H1 (cell line): ENCODE measurements at regions not wholly inside any gene's neighbourhood (a gene's known extent, or its start where the extent isn't known, plus 50 kb on each side); places are given as distances from the start of the nearest gene placed in this dataset.

ENCODE experiments used
- GABPA ChIP-seq: IDR thresholded peaks from 2 replicates; pipeline ENCODE4 v1.6.1; 2011; ENCODE audit warnings: mild to moderate bottlenecking, low read length, moderate library complexity, borderline replicate concordance; ENCODE audit not compliant: insufficient read depth
- HDAC6 ChIP-seq: IDR thresholded peaks from one replicate; pipeline ENCODE4 v1.7.1; 2012; ENCODE audit warnings: low read depth, mild to moderate bottlenecking, inconsistent platforms, low read length, moderate library complexity
- KDM4A ChIP-seq: IDR thresholded peaks from one replicate; pipeline ENCODE4 v1.7.1; 2012; ENCODE audit warnings: low read depth, mild to moderate bottlenecking, moderate library complexity, low read length, inconsistent platforms; ENCODE audit not compliant: severe bottlenecking
- NRF1 ChIP-seq: IDR thresholded peaks from 2 replicates; pipeline ENCODE4 v1.6.1; 2011; ENCODE audit warnings: mild to moderate bottlenecking, low read depth, low read length, improper control_type of control experiment
- SAP30 ChIP-seq: fragments of 300-600 bp; sonication (generic); IDR thresholded peaks from 2 replicates; pipeline ENCODE4 v1.7.1; 2012; ENCODE audit warnings: low read length, moderate library complexity, mild to moderate bottlenecking, inconsistent platforms; ENCODE audit not compliant: insufficient read depth, insufficient replicate concordance
- SIX5 ChIP-seq: IDR thresholded peaks from 2 replicates; pipeline ENCODE4 v1.6.1; 2011; ENCODE audit warnings: mild to moderate bottlenecking, low read depth, low read length
- SP1 ChIP-seq: IDR thresholded peaks from 2 replicates; pipeline ENCODE4 v1.6.1; 2011; ENCODE audit warnings: low read depth, low read length
- TEAD4 ChIP-seq: IDR thresholded peaks from 2 replicates; pipeline ENCODE4 v1.6.1; 2012; ENCODE audit warnings: low read depth, low read length, inconsistent platforms, mixed read lengths
- TF ChIP-seq, protein P1 (sequence below): fragments of 300-600 bp; sonication (generic); IDR thresholded peaks from 2 replicates; pipeline ENCODE4 v1.7.1; 2012; ENCODE audit warnings: low read length, moderate library complexity, mild to moderate bottlenecking, inconsistent platforms; ENCODE audit not compliant: insufficient replicate concordance

DNA sequence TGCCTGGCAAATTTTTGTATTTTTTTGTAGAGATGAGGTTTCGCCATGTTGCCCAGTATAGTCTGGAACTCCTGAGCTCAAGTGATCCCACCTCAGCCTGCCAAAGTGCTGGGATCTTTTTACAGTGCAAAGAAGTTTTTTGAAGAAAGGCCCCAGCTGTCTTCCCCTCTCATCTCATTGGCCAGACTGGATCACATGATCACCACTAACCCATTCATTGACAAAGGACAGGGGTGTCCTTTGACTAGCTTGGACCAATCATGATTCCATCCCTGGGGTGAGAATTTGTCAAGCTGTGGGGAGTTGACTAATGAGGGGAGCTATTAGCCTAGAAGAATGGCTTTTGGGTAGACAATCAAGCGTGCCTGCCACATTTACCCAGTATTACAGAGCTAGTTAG is 232.9 kb upstream of the TANK start (continued):
- TF ChIP-seq KDM4A, result no peak
- TF ChIP-seq TEAD4, result no peak
- TF ChIP-seq SP1, result no peak
- TF ChIP-seq, protein P1, sequence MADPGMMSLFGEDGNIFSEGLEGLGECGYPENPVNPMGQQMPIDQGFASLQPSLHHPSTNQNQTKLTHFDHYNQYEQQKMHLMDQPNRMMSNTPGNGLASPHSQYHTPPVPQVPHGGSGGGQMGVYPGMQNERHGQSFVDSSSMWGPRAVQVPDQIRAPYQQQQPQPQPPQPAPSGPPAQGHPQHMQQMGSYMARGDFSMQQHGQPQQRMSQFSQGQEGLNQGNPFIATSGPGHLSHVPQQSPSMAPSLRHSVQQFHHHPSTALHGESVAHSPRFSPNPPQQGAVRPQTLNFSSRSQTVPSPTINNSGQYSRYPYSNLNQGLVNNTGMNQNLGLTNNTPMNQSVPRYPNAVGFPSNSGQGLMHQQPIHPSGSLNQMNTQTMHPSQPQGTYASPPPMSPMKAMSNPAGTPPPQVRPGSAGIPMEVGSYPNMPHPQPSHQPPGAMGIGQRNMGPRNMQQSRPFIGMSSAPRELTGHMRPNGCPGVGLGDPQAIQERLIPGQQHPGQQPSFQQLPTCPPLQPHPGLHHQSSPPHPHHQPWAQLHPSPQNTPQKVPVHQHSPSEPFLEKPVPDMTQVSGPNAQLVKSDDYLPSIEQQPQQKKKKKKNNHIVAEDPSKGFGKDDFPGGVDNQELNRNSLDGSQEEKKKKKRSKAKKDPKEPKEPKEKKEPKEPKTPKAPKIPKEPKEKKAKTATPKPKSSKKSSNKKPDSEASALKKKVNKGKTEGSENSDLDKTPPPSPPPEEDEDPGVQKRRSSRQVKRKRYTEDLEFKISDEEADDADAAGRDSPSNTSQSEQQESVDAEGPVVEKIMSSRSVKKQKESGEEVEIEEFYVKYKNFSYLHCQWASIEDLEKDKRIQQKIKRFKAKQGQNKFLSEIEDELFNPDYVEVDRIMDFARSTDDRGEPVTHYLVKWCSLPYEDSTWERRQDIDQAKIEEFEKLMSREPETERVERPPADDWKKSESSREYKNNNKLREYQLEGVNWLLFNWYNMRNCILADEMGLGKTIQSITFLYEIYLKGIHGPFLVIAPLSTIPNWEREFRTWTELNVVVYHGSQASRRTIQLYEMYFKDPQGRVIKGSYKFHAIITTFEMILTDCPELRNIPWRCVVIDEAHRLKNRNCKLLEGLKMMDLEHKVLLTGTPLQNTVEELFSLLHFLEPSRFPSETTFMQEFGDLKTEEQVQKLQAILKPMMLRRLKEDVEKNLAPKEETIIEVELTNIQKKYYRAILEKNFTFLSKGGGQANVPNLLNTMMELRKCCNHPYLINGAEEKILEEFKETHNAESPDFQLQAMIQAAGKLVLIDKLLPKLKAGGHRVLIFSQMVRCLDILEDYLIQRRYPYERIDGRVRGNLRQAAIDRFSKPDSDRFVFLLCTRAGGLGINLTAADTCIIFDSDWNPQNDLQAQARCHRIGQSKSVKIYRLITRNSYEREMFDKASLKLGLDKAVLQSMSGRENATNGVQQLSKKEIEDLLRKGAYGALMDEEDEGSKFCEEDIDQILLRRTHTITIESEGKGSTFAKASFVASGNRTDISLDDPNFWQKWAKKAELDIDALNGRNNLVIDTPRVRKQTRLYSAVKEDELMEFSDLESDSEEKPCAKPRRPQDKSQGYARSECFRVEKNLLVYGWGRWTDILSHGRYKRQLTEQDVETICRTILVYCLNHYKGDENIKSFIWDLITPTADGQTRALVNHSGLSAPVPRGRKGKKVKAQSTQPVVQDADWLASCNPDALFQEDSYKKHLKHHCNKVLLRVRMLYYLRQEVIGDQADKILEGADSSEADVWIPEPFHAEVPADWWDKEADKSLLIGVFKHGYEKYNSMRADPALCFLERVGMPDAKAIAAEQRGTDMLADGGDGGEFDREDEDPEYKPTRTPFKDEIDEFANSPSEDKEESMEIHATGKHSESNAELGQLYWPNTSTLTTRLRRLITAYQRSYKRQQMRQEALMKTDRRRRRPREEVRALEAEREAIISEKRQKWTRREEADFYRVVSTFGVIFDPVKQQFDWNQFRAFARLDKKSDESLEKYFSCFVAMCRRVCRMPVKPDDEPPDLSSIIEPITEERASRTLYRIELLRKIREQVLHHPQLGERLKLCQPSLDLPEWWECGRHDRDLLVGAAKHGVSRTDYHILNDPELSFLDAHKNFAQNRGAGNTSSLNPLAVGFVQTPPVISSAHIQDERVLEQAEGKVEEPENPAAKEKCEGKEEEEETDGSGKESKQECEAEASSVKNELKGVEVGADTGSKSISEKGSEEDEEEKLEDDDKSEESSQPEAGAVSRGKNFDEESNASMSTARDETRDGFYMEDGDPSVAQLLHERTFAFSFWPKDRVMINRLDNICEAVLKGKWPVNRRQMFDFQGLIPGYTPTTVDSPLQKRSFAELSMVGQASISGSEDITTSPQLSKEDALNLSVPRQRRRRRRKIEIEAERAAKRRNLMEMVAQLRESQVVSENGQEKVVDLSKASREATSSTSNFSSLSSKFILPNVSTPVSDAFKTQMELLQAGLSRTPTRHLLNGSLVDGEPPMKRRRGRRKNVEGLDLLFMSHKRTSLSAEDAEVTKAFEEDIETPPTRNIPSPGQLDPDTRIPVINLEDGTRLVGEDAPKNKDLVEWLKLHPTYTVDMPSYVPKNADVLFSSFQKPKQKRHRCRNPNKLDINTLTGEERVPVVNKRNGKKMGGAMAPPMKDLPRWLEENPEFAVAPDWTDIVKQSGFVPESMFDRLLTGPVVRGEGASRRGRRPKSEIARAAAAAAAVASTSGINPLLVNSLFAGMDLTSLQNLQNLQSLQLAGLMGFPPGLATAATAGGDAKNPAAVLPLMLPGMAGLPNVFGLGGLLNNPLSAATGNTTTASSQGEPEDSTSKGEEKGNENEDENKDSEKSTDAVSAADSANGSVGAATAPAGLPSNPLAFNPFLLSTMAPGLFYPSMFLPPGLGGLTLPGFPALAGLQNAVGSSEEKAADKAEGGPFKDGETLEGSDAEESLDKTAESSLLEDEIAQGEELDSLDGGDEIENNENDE, result no peak
- no peak for TF ChIP-seq SIX5
- TF ChIP-seq NRF1, result no peak
- no peak for TF ChIP-seq GABPA
- no peak for TF ChIP-seq HDAC6
- no peak for TF ChIP-seq SAP30
